HG03571 (cell line): ENCODE measurements at regions not wholly inside any gene's neighbourhood (a gene's known extent, or its start where the extent isn't known, plus 50 kb on each side); places are given as distances from the start of the nearest gene placed in this dataset.
A peak's percentile ranks its signal among the peaks of the same experiment; 100 is the strongest.

ENCODE experiments used
- ATAC-seq: cut with Tn5 transposase; IDR thresholded peaks from one replicate; pipeline ENCODE4 v1.9.1; 2021; ENCODE audit not compliant: unreplicated experiment

DNA sequence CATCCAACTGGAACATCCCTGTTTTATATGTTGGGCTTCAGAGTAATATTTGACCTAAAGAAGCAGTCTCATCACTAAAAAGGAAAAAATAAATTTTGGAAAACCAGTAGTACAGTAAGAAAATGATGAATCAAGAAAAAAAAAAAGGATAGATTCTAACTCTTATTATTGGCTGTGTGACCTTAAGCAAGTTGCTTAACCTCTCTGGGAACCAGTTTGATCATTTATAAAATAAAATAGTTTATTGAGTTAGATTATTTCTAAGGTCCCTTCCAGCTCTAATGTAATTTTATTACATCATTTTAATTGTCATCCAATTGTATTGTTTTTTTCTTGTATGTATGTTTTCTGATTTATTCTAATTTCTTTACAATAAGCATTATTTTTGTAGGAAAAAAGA is 127.0 kb downstream of the PRELID2 start:
- no peak for ATAC-seq

DNA sequence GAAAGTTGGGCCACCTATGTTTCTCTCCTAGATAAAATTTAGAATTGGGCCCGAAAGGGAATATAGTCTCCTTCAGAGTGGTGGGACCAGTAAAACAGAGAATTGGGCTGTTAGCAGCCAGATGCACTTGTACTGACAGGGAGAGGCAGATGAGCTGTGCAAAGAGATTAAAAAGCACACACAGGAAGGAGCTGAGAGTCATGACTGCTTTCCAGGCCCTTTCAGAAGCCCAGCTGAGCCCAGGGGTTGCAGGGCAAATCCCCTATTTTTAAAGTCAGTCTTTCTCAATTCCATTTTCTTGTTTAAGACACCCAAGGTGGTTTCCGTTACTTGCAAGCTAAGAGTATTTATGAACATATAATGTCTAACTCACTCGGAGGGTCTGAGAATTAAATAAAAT is 130.4 kb downstream of the PRELID2 start:
- ATAC-seq: no peak

DNA sequence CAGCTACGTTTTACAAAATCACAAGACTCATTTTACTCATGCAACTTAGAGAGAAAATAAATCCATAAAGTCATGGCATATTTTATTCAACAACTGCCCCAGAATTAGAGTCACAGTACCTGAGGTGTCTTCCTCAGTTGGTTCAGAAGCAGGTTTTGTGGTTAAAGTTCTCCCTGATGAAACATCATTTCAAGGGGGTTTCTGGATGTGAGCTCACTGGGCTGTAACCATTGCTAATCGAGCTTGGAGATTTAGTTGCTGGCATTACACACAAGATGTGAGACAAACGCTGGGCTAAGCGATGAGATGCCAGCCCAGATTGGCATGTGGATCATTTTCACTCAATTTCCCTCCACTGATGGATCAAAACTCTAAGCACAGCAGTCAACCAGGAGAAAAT is 131.3 kb downstream of the PRELID2 start:
- ATAC-seq: no peak

DNA sequence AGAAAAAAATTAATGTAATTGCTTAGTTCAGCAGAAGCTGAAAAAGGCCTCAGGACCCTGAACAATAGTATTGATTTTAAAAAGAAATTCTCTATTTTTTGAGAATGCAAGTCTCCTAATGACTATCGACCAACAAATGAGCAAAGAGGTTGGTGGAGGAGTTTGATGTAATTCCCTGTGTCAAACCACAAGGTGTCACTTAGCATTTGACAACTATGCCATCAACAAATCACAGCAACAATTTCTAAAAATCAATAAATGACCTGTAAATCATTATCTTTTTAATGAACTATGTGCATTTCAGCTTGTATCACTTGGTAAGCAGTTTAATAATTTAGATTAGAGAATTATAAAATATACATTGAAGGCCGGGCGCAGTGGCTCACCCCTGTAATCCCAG is 133.7 kb downstream of the PRELID2 start:
- ATAC-seq: no peak

DNA sequence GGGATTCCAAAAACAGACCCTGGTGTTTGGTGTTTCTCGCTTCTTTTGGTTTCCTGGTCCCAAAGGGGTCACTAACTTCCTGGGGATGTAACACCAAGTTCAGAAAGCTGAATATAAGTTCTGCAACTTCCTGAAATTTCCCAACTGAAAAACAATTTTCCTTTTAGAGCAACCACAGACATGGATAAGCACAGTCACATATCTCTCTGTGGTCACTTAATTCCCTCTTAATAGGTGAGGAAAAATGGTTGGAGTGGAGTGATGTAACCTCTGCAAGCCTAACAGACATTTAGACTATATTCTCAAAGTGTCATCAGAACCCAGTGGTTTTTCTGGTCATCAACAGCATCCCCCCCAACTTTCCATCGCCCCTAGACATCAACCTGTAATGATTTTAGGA is 135.3 kb downstream of the PRELID2 start:
- ATAC-seq: no peak

DNA sequence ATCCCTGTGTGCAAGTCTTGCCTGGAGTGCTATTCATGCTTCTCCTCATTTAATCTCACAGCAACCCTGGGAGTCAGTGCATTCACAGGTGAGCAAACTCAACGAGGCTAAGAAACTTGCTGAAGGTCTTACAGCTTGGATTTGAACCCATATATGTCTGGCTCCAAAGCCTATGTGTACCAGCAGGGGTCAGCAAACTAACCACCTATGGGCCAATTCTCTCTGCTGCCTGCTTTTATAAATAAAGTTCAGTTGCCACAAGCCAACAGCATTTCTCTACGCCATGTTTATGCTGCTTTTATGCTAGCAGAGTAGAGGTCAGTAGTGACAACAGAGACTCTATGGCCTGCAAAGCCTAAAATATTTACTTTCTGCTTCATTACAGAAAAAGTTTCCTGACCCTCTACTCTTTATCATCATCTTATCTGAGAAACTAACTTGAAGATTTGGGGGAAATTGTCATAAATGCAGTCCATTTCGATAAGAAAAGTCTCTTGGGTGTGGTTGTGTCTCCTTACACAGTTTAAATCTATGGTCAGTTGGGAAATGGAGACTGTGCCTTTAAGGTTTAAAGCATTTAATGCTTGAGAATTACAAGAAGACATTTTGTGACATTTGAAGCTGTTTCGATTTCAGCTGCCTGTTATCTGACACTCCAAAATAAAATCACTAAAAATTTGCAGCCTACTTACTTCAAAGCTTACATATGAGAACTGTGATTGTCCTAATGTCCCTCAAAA is 137.7 kb downstream of the PRELID2 start:
- ATAC-seq: peak; percentile 61

DNA sequence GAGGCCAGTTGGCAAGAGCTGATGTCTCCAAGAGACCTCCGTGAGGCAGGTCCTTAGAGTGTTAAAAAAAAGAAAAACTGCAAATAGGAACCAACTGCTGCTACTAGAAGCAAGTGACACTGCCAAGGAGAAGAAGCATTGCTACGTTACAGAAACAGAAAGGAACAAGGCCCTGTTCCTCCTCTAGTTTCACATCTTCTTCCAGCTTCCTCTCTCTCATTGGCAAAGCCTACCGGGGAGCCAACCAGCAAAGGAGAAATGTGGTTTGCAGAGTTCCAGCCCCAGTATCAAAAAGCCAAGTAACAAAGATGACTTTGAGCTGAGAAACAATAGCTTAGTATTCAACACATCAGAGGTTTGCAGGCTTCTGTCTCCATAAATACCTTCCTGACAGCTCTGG is 145.9 kb downstream of the PRELID2 start:
- ATAC-seq: peak; percentile 80

DNA sequence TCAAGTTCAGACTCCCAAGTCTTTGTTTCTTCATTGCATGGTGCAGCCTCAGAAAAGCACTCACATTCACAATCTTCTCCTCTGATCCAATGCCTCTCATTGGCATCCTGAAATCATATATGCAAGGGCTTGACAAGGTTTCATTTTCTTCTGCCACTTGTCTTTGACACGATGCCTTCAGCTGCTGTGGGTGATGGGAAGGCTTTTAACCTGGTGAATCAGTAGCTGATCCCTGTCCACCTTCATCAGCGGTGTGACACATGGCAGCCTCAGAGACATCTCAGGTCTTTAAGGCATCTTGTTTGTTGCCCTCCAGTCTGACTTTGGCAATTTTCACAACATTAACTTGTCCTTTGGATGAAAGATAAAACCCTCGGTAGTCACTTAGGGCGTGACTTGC is 147.2 kb downstream of the PRELID2 start:
- ATAC-seq: no peak

DNA sequence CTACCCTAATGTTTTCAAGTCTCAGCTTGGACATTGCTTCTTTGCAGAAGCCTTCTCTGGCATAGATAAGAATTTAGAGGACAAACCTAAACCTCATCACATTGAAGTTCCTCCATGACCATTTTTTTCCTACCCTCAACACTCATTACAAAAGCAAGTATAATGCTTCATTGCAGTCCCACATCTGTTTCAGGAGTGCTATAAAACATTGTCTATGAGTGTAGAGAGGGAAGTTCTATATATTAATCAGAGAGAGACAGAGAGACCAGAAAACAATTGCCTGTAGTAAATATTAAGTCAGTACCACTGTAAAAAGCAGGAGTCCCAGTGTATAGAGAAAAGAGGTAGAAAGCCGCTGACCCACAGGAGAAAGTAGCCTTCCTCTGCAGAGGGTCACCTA is 149.7 kb downstream of the PRELID2 start:
- ATAC-seq: no peak

DNA sequence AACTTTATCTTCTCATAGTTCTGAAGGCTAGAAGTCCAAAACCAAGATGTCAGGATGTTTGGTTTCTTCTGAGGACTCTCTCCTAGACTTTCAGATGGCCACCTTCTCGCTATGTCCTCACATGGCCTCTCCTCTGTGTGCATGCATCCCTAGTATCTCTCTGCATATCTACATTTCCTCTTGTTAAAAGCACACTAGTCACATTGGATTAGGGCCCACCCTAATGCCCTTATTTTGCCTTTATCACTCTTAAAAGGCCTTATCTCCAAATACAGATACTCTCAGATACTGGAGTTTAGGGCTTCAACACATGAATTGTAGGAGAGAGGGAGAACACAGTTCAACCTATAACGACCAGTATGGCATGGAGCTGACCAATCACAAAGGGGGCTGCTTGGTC is 151.7 kb downstream of the PRELID2 start:
- no peak for ATAC-seq

DNA sequence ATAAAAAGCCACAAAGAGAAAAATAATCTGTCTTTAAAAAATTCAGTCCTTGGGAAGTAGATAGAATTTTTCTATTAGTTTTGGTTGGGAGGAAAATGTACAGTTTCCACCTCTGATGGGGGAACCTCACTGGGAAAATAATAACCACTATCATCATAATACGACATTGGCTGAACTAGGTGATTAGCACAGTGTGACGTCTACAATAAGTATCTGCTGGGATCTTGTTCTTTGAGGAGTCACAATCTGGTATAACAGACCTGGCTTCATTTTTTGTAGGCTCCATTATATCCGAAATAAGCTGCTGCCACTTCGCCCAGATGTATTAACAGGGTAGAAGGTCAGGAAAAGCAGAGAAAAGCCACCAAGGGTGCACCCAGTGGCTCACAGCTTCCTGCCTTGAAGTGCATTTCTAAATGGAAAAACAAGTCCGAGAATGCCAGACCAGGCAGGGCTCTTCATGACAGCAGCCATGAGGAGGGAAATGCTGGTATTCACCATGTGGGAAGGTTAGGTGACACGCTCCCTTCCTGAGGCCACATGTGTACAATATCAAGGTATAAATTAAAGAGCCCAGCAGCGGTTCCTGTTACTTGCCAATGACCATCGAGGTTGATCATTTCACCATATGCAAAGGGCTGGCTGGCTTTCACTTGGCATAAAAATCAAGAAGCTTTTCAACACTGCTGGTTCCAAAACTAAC is 152.8 kb downstream of the PRELID2 start:
- ATAC-seq: no peak

DNA sequence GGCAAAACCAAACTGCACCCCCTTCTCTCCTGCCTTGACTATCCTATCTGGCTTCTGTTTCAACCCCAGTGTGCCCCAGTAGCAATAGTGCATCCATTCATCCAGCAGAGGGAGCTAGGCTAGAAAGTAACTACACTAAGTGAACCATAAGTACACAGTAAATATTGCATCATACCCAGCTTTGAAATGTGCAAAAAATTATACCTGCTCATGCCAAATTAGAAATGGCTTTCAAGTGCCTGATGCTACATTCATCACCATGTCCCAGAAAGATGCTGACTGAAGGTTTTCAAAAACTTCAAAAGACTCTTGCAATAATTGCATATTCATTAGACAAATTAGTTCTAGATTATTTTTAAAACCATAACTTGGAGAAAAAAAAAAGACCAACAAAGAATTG is 153.5 kb downstream of the PRELID2 start:
- peak; percentile 89 for ATAC-seq

DNA sequence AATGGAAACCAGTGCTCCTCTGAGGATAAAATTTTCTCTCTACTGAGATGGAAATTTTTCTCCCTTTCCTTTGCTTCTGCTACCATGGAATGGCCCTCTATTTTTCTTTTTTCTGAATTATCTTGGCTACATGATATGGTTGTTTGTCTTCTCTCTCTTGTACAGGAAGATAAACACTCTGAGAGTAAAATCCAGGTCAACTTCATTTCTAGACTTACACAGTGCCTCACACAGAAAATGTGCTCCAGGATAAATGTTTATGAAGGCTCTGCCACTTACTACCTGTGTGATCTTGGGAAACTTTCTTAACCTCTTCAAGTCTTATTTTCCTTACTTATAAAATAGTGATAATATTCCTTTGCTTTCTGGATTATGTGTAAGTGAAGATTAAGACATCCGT is 153.9 kb downstream of the PRELID2 start:
- ATAC-seq: no peak

DNA sequence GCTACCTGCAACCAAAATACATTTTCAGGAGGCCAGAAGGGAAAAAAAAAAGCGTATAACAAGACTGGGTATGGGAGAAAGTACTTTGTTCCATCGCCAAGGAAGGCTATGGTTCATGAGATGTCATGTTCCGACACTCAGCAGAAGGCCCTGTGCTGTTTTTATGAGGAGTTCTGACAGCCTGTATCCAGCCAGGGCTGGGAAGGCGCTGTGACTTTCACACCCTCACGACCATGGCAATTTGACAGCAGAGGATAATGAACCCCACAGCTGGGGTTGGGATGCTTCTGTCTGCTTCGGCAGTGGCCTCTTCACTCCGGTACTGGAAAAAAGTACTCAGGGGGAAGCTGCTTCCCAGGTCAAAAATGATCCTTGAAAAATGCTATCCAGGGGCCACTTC is 154.4 kb downstream of the PRELID2 start:
- ATAC-seq: no peak

DNA sequence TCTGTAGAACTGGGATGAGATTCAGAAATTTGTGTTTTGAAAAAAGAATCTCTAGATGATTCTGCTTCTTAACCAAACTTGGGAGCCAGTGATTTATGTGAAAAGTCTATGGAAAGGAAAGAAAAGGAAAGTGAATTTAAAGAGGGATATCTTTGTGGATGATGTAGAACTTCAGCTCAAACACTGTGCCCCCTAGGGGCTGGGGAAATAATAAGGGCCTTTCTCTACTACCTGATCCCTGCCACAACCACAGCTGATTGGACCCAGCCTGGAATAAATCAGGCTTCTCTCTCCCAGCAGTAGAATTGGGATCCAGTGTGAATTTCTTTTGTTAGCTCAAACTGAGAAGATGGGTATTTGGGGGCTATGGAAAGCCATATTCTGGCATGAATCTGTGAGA is 155.0 kb downstream of the PRELID2 start:
- no peak for ATAC-seq

DNA sequence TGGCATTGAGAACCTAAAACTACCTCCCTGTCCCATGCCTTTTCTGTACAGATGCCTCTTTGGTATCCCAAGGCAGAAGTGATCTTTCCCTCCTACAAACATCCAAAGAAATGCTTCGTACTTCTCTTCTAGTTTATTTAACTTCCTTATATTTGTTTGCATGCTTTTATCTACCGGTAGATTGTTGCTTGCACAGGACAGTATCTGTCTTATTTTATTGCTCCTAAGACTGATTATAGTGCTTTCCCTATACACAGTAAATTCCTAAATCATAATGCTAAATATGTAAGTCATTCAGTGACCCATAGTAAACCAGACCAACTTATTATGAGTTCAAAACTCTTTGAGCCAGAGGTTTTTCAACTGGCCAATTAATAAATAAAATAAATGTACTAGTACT is 156.9 kb downstream of the PRELID2 start:
- ATAC-seq: no peak

DNA sequence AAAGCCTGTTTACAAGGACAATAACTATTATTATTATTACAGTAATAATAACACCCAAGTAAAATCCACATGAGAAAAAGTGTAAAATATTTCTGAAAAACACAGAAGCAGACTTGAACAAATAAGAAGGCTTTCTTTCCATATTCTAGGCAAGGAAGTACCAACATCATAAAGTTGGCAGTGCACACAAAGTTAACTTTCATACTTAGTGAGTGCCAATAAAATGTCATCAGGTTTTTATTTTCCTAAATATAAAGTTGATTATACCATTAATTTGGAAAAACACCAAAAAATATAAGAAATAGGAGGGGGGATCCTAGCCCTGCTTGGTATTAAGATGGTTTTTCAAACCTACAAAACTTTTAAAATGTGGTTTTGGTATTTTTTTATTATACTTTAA is 161.4 kb downstream of the PRELID2 start:
- ATAC-seq: no peak

DNA sequence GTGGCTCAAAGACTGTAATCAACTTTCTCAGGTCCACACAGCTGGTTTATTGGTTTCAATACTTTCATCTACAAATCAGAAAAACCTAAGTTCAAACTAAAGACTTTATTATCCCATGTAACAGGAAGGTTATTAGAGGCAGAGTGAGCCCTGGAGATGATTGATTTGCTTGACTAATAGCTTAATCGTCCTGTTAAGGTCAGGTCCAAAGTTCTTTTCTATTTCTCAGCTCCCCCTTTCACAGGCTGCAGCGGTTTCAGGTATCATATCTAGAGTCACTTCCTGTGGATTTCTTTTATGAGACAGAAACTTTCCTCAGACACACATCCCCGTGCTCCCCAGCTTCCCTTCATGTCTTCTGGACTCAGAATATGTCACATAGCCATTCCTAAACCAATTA is 166.4 kb downstream of the PRELID2 start:
- ATAC-seq: no peak

DNA sequence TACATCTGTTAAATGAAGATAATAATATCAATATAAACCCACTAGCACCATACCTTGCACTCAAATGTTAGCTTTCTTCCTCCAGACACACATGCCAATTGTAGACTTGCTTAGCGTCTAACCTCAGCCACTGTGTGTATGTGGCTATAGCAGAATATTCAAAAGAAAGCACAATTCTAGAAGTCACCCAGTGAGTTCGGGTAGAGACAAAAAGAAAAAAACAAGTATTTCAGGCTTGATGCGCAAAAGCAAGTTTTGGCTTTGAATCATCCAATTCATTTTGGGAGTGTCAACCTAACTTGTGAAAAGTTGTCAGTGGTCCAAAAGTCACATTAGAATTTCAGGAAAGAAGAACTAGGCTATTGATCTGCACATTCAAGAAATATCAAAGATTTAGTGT is 167.4 kb downstream of the PRELID2 start:
- no peak for ATAC-seq

DNA sequence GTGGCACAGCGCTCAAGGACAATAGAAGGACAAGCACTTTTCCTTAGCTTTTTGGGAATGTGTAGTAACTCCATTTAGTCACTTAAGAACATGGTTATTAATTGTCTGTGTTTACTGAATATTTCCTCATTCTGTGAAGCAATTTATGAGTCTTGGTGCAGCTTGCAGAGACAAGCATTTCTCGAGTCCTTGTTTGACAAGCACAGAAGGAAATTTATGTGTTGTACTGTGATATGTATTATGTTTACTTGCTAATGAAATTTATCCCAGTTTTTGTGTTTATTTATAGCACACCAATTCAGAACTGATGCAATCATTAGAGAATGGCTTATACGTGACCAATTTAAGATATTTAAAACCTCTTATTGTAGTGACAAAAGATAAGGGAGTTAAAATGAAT is 168.6 kb downstream of the PRELID2 start:
- no peak for ATAC-seq

DNA sequence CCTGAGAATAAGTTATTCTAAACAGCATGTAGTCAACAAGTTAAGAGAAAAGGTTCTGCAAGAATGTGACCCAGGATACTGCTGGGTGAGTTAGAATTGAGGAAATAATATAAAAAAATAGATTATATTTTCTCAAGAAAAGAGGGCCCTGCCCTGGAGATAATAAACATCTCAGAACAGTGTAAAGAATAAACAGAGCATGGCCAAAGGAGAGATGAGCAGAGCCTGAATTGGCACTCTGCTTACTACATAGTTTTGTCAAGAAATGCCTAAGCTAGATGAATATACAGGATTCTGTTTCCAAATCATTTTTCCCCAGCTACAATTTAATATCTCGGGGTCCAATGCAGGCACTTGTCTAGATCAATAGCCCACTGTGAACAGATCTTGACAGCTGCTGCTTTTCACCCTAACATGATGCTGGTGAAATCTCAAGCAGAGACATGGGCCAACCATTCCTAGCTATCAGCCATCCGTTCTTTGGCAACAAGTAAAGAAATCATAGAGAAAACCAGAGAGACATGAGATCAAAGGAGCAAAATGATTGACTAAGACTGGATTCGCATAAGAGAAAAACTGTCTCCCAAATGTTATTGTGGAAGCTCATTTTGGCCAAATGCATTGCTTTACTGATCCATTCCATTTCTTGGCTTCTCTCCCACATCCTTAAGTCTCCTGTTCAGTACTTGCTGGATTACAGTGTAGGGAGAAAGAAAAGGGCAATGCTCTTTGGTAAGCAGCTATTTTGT is 173.2 kb downstream of the PRELID2 start:
- no peak for ATAC-seq
